Breast epithelium (tissue), 3 donors: ENCODE measurements at regions not wholly inside any gene's neighbourhood (a gene's known extent, or its start where the extent isn't known, plus 50 kb on each side); places are given as distances from the start of the nearest gene placed in this dataset.

Source experiments
- CTCF ChIP-seq, 3 donors: fragments of 450-650 bp; IDR thresholded peaks; one replicate each; pipeline ENCODE4 v1.5.1; 2016 to 2017; ENCODE audit warnings: antibody characterized with exemption in 3 of 3, mild to moderate bottlenecking in 3 of 3, moderate library complexity in 3 of 3
- POLR2A ChIP-seq: fragments of 450-650 bp; IDR thresholded peaks from one replicate; pipeline ENCODE4 v1.6.1; 2016; ENCODE audit warnings: antibody characterized with exemption, mild to moderate bottlenecking, moderate library complexity
- POLR2AphosphoS5 ChIP-seq, 3 donors: sonication (generic); formaldehyde crosslinking; IDR thresholded peaks; one replicate each; pipeline ENCODE4 v1.6.1; 2017; ENCODE audit warnings: antibody characterized with exemption in 3 of 3

- no peak for TF ChIP-seq CTCF (IDR thresholded peaks at IDR 0.05)
- TF ChIP-seq POLR2AphosphoS5 (IDR thresholded peaks at IDR 0.05): no peak
- no peak for TF ChIP-seq POLR2A
Measured at GRCh38 chr9:108484468-108484867, 371.3 kb downstream of the ACTL7B start.
